ENCODE measurements at regions not wholly inside any gene's neighbourhood (a gene's known extent, or its start where the extent isn't known, plus 50 kb on each side); places are given as distances from the start of the nearest gene placed in this dataset.
"Not testable (repeated sequence)": the region's sequence is repeated elsewhere in the genome, so short reads cannot be mapped to it uniquely, and the experiment has no call there.

- no peak for DNase-seq (ENCODE audit: low read depth, low spot score)
Observed at GRCh38 chr3:153028381-153028780, 133.6 kb upstream of the RAP2B start.

- no peak for DNase-seq (ENCODE audit: low read depth, low spot score)
Observed at GRCh38 chr3:153029350-153029749, 132.7 kb upstream of the RAP2B start.

GRCh38 chr3:153032891-153033290 is 129.1 kb upstream of the RAP2B start:
- DNase-seq (ENCODE audit: low read depth, low spot score), result no peak

- no peak for DNase-seq (ENCODE audit: low read depth, low spot score)
Observed at GRCh38 chr3:153036846-153037245, 125.2 kb upstream of the RAP2B start.

- no peak for DNase-seq (ENCODE audit: low read depth, low spot score)
Observed at GRCh38 chr3:153038367-153038766, 123.7 kb upstream of the RAP2B start.

GRCh38 chr3:153038779-153039178 is 123.2 kb upstream of the RAP2B start:
- no peak for DNase-seq (ENCODE audit: low read depth, low spot score)

GRCh38 chr3:153041181-153041580 is 120.8 kb upstream of the RAP2B start:
- no peak for DNase-seq (ENCODE audit: low read depth, low spot score)

GRCh38 chr3:153042088-153042487 is 119.9 kb upstream of the RAP2B start:
- DNase-seq (ENCODE audit: low read depth, low spot score), result no peak

GRCh38 chr3:153043729-153044328 is 118.2 kb upstream of the RAP2B start:
- DNase-seq (ENCODE audit: low read depth, low spot score), result no peak

- DNase-seq (ENCODE audit: low read depth, low spot score), result no peak
Observed at GRCh38 chr3:153045150-153045549, 116.9 kb upstream of the RAP2B start.

GRCh38 chr3:153050978-153051377 is 111.0 kb upstream of the RAP2B start:
- DNase-seq (ENCODE audit: low read depth, low spot score), result no peak

GRCh38 chr3:153051427-153052095 is 110.5 kb upstream of the RAP2B start:
- DNase-seq (ENCODE audit: low read depth, low spot score), result no peak

GRCh38 chr3:153052096-153052460 is 109.9 kb upstream of the RAP2B start:
- no peak for DNase-seq (ENCODE audit: low read depth, low spot score)

- no peak for DNase-seq (ENCODE audit: low read depth, low spot score)
Observed at GRCh38 chr3:153055217-153055616, 106.8 kb upstream of the RAP2B start.

- no peak for DNase-seq (ENCODE audit: low read depth, low spot score)
Observed at GRCh38 chr3:153055779-153056178, 106.2 kb upstream of the RAP2B start.

GRCh38 chr3:153058031-153058688 is 103.9 kb upstream of the RAP2B start:
- DNase-seq (ENCODE audit: low read depth, low spot score), result not testable (repeated sequence)

- no peak for DNase-seq (ENCODE audit: low read depth, low spot score)
Observed at GRCh38 chr3:153060346-153060745, 101.7 kb upstream of the RAP2B start.

GRCh38 chr3:153061938-153062528 is 100.0 kb upstream of the RAP2B start:
- DNase-seq (ENCODE audit: low read depth, low spot score), result no peak

GRCh38 chr3:153063337-153063736 is 98.7 kb upstream of the RAP2B start:
- DNase-seq (ENCODE audit: low read depth, low spot score), result no peak

- DNase-seq (ENCODE audit: low read depth, low spot score), result no peak
Observed at GRCh38 chr3:153066983-153067382, 95.0 kb upstream of the RAP2B start.

GRCh38 chr3:153069598-153070510 is 92.2 kb upstream of the RAP2B start:
- no peak for DNase-seq (ENCODE audit: low read depth, low spot score)

GRCh38 chr3:153070511-153070868 is 91.5 kb upstream of the RAP2B start:
- DNase-seq (ENCODE audit: low read depth, low spot score), result no peak

All from brain pericyte (primary cell).